ENCODE measurements at regions not wholly inside any gene's neighbourhood (a gene's known extent, or its start where the extent isn't known, plus 50 kb on each side); places are given as distances from the start of the nearest gene placed in this dataset.

- TF ChIP-seq MAX (IDR thresholded peaks at IDR 0.05; ENCODE audit: insufficient read depth, insufficient read length) = no peak
- TF ChIP-seq CTCF (IDR thresholded peaks at IDR 0.05; ENCODE audit: extremely low read depth in 1 of 2, insufficient read depth in 1 of 2, low read depth in 1 of 2, low read length in 2 of 2) = no peak
- no peak for TF ChIP-seq JUN (IDR thresholded peaks at IDR 0.05; ENCODE audit: borderline replicate concordance, insufficient read depth, insufficient read length, low read depth)
- no peak for TF ChIP-seq POLR2A (IDR thresholded peaks at IDR 0.05; ENCODE audit: low read depth, low read length)
- TF ChIP-seq GATA2 (IDR thresholded peaks at IDR 0.05; ENCODE audit: insufficient read depth, insufficient read length, low read depth, low read length) = no peak
- TF ChIP-seq MYC (IDR thresholded peaks at IDR 0.05; ENCODE audit: low read depth, low read length) = no peak
- no peak for TF ChIP-seq POLR2AphosphoS5 (IDR thresholded peaks at IDR 0.05; ENCODE audit: insufficient read depth, low read depth, low read length)
- no peak for TF ChIP-seq EZH2 (IDR thresholded peaks at IDR 0.05; ENCODE audit: borderline replicate concordance, low read depth, low read length, severe bottlenecking)
These were observed 179.9 kb upstream of the THBS1 start for GRCh38 chr15:39400821-39401550.

Data from endothelial cell of umbilical vein (primary cell).